ENCODE measurements at regions not wholly inside any gene's neighbourhood (a gene's known extent, or its start where the extent isn't known, plus 50 kb on each side); places are given as distances from the start of the nearest gene placed in this dataset.

- no peak for TF ChIP-seq EZH2 (IDR thresholded peaks at IDR 0.05; ENCODE audit: borderline replicate concordance)
- no peak for TF ChIP-seq CTCF (IDR thresholded peaks at IDR 0.05; ENCODE audit: poor library complexity)
Measured at GRCh38 chr6:92538926-92539325, 880.4 kb downstream of the EPHA7 start.

All from hepatocyte (in vitro differentiated cells).